Loucy (cell line): ENCODE measurements at regions not wholly inside any gene's neighbourhood (a gene's known extent, or its start where the extent isn't known, plus 50 kb on each side); places are given as distances from the start of the nearest gene placed in this dataset.
"Not testable (repeated sequence)": the region's sequence is repeated elsewhere in the genome, so short reads cannot be mapped to it uniquely, and the experiment has no call there.

Experiments
- H2AFZ ChIP-seq: fragments of 200-600 bp; sonication (generic); 2 replicates; pipeline ENCODE4 v1.6.0; 2016; ENCODE audit warnings: antibody characterized with exemption, mild to moderate bottlenecking, low read length, moderate library complexity
- H3F3A ChIP-seq: fragments of 200-600 bp; 2 replicates; pipeline ENCODE4 v1.6.0; 2016; ENCODE audit warnings: antibody characterized with exemption, low read depth, mild to moderate bottlenecking
- H3K27me3 ChIP-seq: fragments of 200-600 bp; sonication (generic); 2 replicates; pipeline ENCODE4 v1.6.1; 2014; ENCODE audit warnings: low read length, mild to moderate bottlenecking; ENCODE audit not compliant: insufficient read depth, poor library complexity, severe bottlenecking
- H3K36me3 ChIP-seq: fragments of 200-600 bp; sonication (generic); 2 replicates; pipeline ENCODE4 v1.6.1; 2016; ENCODE audit warnings: low read length; ENCODE audit not compliant: insufficient read depth
- H3K4me1 ChIP-seq: fragments of 200-600 bp; sonication (generic); 2 replicates; pipeline ENCODE4 v1.5.1; 2014; ENCODE audit warnings: low read length, mild to moderate bottlenecking; ENCODE audit not compliant: insufficient read depth, poor library complexity, severe bottlenecking
- H3K4me2 ChIP-seq: fragments of 200-600 bp; sonication (generic); 2 replicates; pipeline ENCODE4 v1.6.0; 2014; ENCODE audit warnings: antibody characterized with exemption, low read length, low read depth, mild to moderate bottlenecking; ENCODE audit not compliant: poor library complexity, severe bottlenecking
- H3K4me3 ChIP-seq: fragments of 200-600 bp; sonication (generic); 2 replicates; pipeline ENCODE4 v1.5.1; 2014; ENCODE audit warnings: low read length, mild to moderate bottlenecking, mixed read lengths; ENCODE audit not compliant: poor library complexity, severe bottlenecking
- H3K79me2 ChIP-seq: fragments of 200-600 bp; sonication (generic); 2 replicates; pipeline ENCODE4 v1.6.1; 2014; ENCODE audit warnings: low read length; ENCODE audit not compliant: insufficient read depth
- H3K9ac ChIP-seq: fragments of 200-600 bp; sonication (generic); 2 replicates; pipeline ENCODE4 v1.6.0; 2014; ENCODE audit warnings: mild to moderate bottlenecking, low read depth, low read length, moderate library complexity; ENCODE audit not compliant: poor library complexity, severe bottlenecking
- H3K9me2 ChIP-seq: fragments of 200-600 bp; sonication (generic); replicated peaks from 2 replicates; pipeline ENCODE4 v1.6.1; 2016; ENCODE audit warnings: low read depth, low read length, mixed read lengths
- H3K9me3 ChIP-seq: fragments of 200-600 bp; sonication (generic); 2 replicates; pipeline ENCODE4 v1.6.1; 2014; ENCODE audit warnings: mild to moderate bottlenecking, antibody characterized with exemption, low read length, low read depth; ENCODE audit not compliant: insufficient read depth
- H4K20me1 ChIP-seq: fragments of 200-600 bp; sonication (generic); 2 replicates; pipeline ENCODE4 v1.6.0; 2014; ENCODE audit warnings: antibody characterized with exemption, low read length, mild to moderate bottlenecking; ENCODE audit not compliant: insufficient read depth, poor library complexity, severe bottlenecking
- CTCF ChIP-seq: fragments of 200-600 bp; sonication (generic); conservative IDR thresholded peaks from 2 replicates; pipeline ENCODE4 v1.5.1; 2014; ENCODE audit warnings: mild to moderate bottlenecking, antibody characterized with exemption, low read length
- EZH2phosphoT487 ChIP-seq: fragments of 200-600 bp; IDR thresholded peaks from 2 replicates; pipeline ENCODE4 v1.6.1; 2018; ENCODE audit warnings: antibody characterized with exemption, mild to moderate bottlenecking, moderate library complexity, borderline replicate concordance

GRCh38 chr11:92464822-92465221, 240.2 kb downstream of the FAT3 start:
- no peaks in the 10 kb centered on the region for H4K20me1 ChIP-seq
- no peaks in the 10 kb centered on the region for H3K27me3 ChIP-seq
- no peaks in the 10 kb centered on the region for H3F3A ChIP-seq
- H3K9me3 ChIP-seq: no peaks in the 10 kb centered on the region
- no peak overlapping the region for H3K9ac ChIP-seq
- no peaks in the 10 kb centered on the region for H3K79me2 ChIP-seq
- H3K36me3 ChIP-seq: no peaks in the 10 kb centered on the region
- H3K4me3 ChIP-seq: peak overlapping the region; percentile 12
- H3K4me2 ChIP-seq: peak overlapping the region; percentile 46
- H2AFZ ChIP-seq: no peak overlapping the region
- peaks cover 46% of the 10 kb centered on the region for H3K4me1 ChIP-seq
- TF ChIP-seq EZH2phosphoT487 (no peak), CTCF (no peak)
- no peaks in the 10 kb centered on the region for H3K9me2 ChIP-seq

- H3F3A ChIP-seq, H2AFZ ChIP-seq, H3K9ac ChIP-seq, H3K27me3 ChIP-seq, H4K20me1 ChIP-seq, H3K9me2 ChIP-seq, H3K36me3 ChIP-seq, H3K9me3 ChIP-seq, H3K79me2 ChIP-seq, H3K4me3 ChIP-seq: not testable (repeated sequence)
- peaks cover 45% of the 10 kb centered on the region for H3K4me1 ChIP-seq
- peak overlapping the region; percentile 46 for H3K4me2 ChIP-seq
Observed at GRCh38 chr11:92465410-92465809, 240.8 kb downstream of the FAT3 start.

GRCh38 chr11:92473736-92474135, 249.1 kb downstream of the FAT3 start:
- Histone ChIP-seq H3K27me3 (no peaks in the 10 kb centered on the region), H4K20me1 (no peaks in the 10 kb centered on the region), H3K36me3 (no peaks in the 10 kb centered on the region), H3K9ac (no peak overlapping the region), H3K9me2 (no peaks in the 10 kb centered on the region), H3K4me1 (peaks cover 17% of the 10 kb centered on the region), H3K79me2 (no peaks in the 10 kb centered on the region), H3K9me3 (no peaks in the 10 kb centered on the region), H3K4me2 (no peak overlapping the region), H3F3A (no peaks in the 10 kb centered on the region), H2AFZ (no peak overlapping the region), H3K4me3 (no peak overlapping the region)
- TF ChIP-seq CTCF (no peak), EZH2phosphoT487 (no peak)

GRCh38 chr11:92475316-92475715, 250.7 kb downstream of the FAT3 start:
- H3K4me1 ChIP-seq: peaks cover 17% of the 10 kb centered on the region
- H3K4me3 ChIP-seq: no peak overlapping the region
- no peaks in the 10 kb centered on the region for H4K20me1 ChIP-seq
- H3F3A ChIP-seq: no peaks in the 10 kb centered on the region
- no peaks in the 10 kb centered on the region for H3K27me3 ChIP-seq
- no peaks in the 10 kb centered on the region for H3K9me3 ChIP-seq
- no peak for TF ChIP-seq CTCF
- TF ChIP-seq EZH2phosphoT487: no peak
- H3K9ac ChIP-seq: no peak overlapping the region
- no peaks in the 10 kb centered on the region for H3K79me2 ChIP-seq
- peak overlapping the region; percentile 11 for H3K4me2 ChIP-seq
- no peaks in the 10 kb centered on the region for H3K36me3 ChIP-seq
- no peaks in the 10 kb centered on the region for H3K9me2 ChIP-seq
- no peak overlapping the region for H2AFZ ChIP-seq
